Stimulated activated CD4-positive, alpha-beta T cell treated with anti-CD3 and anti-CD28 coated beads, Interleukin-4, amount 100 ng/mL, for 4 hours (primary cell): ENCODE measurements at regions not wholly inside any gene's neighbourhood (a gene's known extent, or its start where the extent isn't known, plus 50 kb on each side); places are given as distances from the start of the nearest gene placed in this dataset.

Source experiments
- DNase-seq, 2 experiments: peaks; one replicate each; pipeline ENCODE4 v3.0.0-alpha.2; 2020

GRCh38 chr13:26989261-26989956, 182.2 kb downstream of the USP12 start:
- DNase-seq = no peak

- no peak for DNase-seq
Observed at GRCh38 chr13:26988059-26988769, 183.4 kb downstream of the USP12 start.

- DNase-seq = no peak
Observed at GRCh38 chr13:26987486-26988013, 184.1 kb downstream of the USP12 start.

GRCh38 chr13:26985285-26985878, 186.2 kb downstream of the USP12 start:
- peak; percentile 51 to 66 for DNase-seq

- DNase-seq = no peak
Observed at GRCh38 chr13:26984337-26984736, 187.3 kb downstream of the USP12 start.

GRCh38 chr13:26983543-26984320, 187.9 kb downstream of the USP12 start:
- DNase-seq = no peak

GRCh38 chr13:26980099-26981031, 191.2 kb downstream of the USP12 start:
- DNase-seq = no peak

- no peak for DNase-seq
Observed at GRCh38 chr13:26979334-26979733, 192.3 kb downstream of the USP12 start.

- DNase-seq = no peak
Observed at GRCh38 chr13:26978081-26978860, 193.3 kb downstream of the USP12 start.

- no peak for DNase-seq
Observed at GRCh38 chr13:26977541-26977940, 194.1 kb downstream of the USP12 start.

GRCh38 chr13:26976313-26976712, 195.3 kb downstream of the USP12 start:
- DNase-seq = no peak

GRCh38 chr13:26973946-26974345, 197.7 kb downstream of the USP12 start:
- no peak for DNase-seq

GRCh38 chr13:26973295-26973694, 198.3 kb downstream of the USP12 start:
- DNase-seq = no peak

- DNase-seq = peak in 1 of 2 experiments; percentile 11
Observed at GRCh38 chr13:26971990-26972887, 199.4 kb downstream of the USP12 start.

- no peak for DNase-seq
Observed at GRCh38 chr13:26968431-26969341, 202.9 kb downstream of the USP12 start.

GRCh38 chr13:26967119-26968038, 204.2 kb downstream of the USP12 start:
- DNase-seq = no peak

- DNase-seq = no peak
Observed at GRCh38 chr13:26966701-26967080, 204.9 kb downstream of the USP12 start.
